Neural progenitor cell (in vitro differentiated cells): ENCODE measurements at regions not wholly inside any gene's neighbourhood (a gene's known extent, or its start where the extent isn't known, plus 50 kb on each side); places are given as distances from the start of the nearest gene placed in this dataset.
"Not testable (repeated sequence)": the region's sequence is repeated elsewhere in the genome, so short reads cannot be mapped to it uniquely, and the experiment has no call there.

Source experiments
- EZH2 ChIP-seq: fragments of 200-600 bp; sonication (generic); IDR thresholded peaks from 2 replicates; pipeline ENCODE4 v1.6.1; 2017; ENCODE audit warnings: antibody characterized with exemption, mild to moderate bottlenecking, moderate library complexity
- EZH2phosphoT487 ChIP-seq: fragments of 200-600 bp; sonication (generic); IDR thresholded peaks from 2 replicates; pipeline ENCODE4 v1.6.1; 2017; ENCODE audit warnings: antibody characterized with exemption

DNA sequence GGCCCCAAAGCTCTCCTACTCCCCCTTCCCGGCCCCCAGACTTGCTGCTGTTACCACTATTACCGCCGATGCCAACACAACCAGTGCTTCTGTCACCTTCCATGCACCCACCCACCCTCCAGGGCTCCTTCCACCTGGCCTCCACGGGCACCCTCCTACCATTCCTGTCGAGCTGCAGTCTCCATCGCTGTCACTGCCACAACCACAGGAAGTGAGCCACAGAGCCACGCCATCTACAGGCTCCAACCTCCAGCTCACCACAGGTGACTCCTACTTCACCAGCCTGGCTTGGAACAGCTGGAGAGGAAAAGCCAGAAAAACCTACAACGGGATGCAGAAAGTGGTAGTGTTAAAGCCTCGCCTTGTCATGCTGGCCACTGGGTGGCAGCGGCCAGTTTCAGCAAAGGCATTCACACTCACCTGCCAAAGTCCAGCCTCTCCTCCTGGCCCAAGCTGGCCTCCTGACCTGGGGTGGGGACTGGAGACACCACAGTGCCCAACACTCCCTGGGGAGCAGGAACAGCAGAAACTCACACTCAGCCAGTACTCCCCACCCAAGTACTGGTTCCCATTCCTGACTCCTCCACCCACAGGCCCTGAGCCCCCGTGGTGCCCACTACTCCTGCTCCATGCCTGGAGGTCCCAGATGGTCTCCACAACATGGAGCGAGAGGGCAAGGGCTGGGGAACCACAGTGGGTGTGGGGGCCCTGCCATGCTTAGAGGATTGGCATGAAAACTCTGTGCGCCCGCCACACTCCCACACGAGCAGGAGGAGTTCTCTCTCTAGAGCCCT is 66.5 kb upstream of the THOC3 start:
- not testable (repeated sequence) for TF ChIP-seq EZH2, EZH2phosphoT487
